ENCODE measurements at regions not wholly inside any gene's neighbourhood (a gene's known extent, or its start where the extent isn't known, plus 50 kb on each side); places are given as distances from the start of the nearest gene placed in this dataset.

DNA sequence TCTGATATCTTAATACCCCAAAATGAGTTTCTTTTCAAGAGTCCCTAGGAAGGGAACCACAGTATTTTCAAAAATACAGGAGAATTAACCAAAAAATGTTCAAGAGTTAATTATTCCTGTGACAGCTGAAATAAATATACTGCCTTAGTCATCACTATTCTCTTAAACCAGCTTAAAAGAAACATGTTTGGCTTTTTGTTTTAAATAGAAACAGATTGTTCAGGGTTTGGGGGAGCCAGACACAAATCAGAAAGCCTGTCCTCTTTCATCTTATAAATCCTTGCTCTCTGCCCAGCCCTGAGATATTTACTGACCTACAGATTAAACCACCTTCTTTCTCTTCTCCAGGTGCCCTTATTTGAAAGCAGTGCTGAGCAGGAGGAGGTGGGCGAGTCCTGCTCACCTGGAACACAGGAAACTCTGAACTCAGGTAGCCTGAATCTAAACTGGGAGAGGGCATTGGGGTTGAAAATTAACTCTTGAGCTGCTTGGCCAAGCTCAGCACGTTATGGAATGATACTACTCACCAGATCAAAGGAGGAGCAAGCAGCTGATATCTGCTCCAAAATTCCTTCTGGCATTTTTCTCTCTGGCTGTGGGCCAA, 84.1 kb upstream of the SPRED1 start:
- Mint-ChIP-seq H3K36me3 (no peaks in the 10 kb centered on the region), H3K4me1 (no peaks in the 10 kb centered on the region), H3K9me3 (no peaks in the 10 kb centered on the region), H3K27ac (no peak overlapping the region), H3K4me3 (no peak overlapping the region), H3K27me3 (peaks cover 14% of the 10 kb centered on the region)
- ATAC-seq (ENCODE audit: low read depth) (no peak), DNase-seq (ENCODE audit: low spot score in 2 of 2) (no peak)

- DNase-seq (ENCODE audit: low spot score in 2 of 2) (no peak), ATAC-seq (ENCODE audit: low read depth) (no peak)
- Mint-ChIP-seq H3K27ac (no peak overlapping the region), H3K27me3 (peaks cover 13% of the 10 kb centered on the region), H3K9me3 (no peaks in the 10 kb centered on the region), H3K36me3 (no peaks in the 10 kb centered on the region), H3K4me3 (no peak overlapping the region), H3K4me1 (no peaks in the 10 kb centered on the region)
These were observed 80.7 kb upstream of the SPRED1 start for GRCh38 chr15:38171973-38172372.

GRCh38 chr15:38174691-38175090, 77.9 kb upstream of the SPRED1 start:
- Mint-ChIP-seq H3K9me3 (no peaks in the 10 kb centered on the region), H3K36me3 (no peaks in the 10 kb centered on the region), H3K27me3 (peaks cover 16% of the 10 kb centered on the region), H3K4me1 (no peaks in the 10 kb centered on the region), H3K27ac (no peak overlapping the region), H3K4me3 (no peak overlapping the region)
- DNase-seq (ENCODE audit: low spot score in 2 of 2) (no peak), ATAC-seq (ENCODE audit: low read depth) (no peak)

DNA sequence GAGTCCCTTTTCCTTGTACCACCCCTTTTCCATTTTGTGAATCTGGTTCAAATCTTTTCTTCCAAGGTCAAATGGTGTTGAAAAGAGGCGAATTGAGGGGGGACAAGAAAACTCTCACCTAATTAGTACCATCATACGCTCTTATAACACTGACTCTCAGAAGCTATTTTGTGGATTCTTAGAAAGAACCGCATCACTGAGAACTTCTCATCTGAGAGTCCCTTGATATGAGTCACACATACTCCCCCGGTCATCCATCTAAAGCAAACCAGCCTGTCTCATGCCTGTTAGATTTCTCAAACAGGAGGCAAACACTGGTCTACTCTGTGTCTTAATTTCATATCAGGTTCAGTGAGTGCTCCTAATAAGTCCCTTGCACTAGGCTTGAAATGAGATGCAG, 76.5 kb upstream of the SPRED1 start:
- Mint-ChIP-seq H3K4me1 (no peaks in the 10 kb centered on the region), H3K4me3 (no peak overlapping the region), H3K27me3 (peaks cover 14% of the 10 kb centered on the region), H3K36me3 (no peaks in the 10 kb centered on the region), H3K9me3 (no peaks in the 10 kb centered on the region), H3K27ac (no peak overlapping the region)
- ATAC-seq (ENCODE audit: low read depth) (no peak), DNase-seq (ENCODE audit: low spot score in 2 of 2) (no peak)

DNA sequence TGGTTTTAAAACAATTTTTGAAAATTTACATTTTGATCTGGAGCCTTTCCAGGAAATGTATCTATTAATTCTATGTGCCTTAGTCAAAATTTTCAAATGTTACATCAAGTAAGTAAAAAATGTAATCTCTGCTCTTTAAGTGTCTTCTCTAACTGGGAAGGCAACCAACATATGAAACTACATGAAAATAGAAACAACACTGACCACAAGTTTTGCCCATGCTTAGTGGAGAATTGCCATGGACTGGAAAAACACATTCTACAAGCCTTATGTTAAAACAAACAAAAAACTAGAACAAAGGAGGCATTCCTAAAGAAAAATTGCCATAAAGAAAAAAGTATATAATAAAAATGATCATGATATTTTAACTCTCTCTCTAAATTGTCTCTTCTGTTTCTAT, 75.9 kb upstream of the SPRED1 start:
- Mint-ChIP-seq H3K27ac (no peak overlapping the region), H3K4me3 (no peak overlapping the region), H3K36me3 (no peaks in the 10 kb centered on the region), H3K27me3 (peaks cover 14% of the 10 kb centered on the region), H3K4me1 (no peaks in the 10 kb centered on the region), H3K9me3 (no peaks in the 10 kb centered on the region)
- no peak for DNase-seq (ENCODE audit: low spot score in 2 of 2)
- no peak for ATAC-seq (ENCODE audit: low read depth)

- no peak for DNase-seq (ENCODE audit: low spot score in 2 of 2)
- no peak for ATAC-seq (ENCODE audit: low read depth)
- peaks cover 6% of the 10 kb centered on the region for H3K27me3 Mint-ChIP-seq
- H3K36me3 Mint-ChIP-seq: no peaks in the 10 kb centered on the region
- no peak overlapping the region for H3K4me3 Mint-ChIP-seq
- no peaks in the 10 kb centered on the region for H3K4me1 Mint-ChIP-seq
- no peaks in the 10 kb centered on the region for H3K9me3 Mint-ChIP-seq
- no peak overlapping the region for H3K27ac Mint-ChIP-seq
These were observed 69.7 kb upstream of the SPRED1 start for GRCh38 chr15:38182900-38183299.

GRCh38 chr15:38186507-38186906, 66.1 kb upstream of the SPRED1 start:
- Mint-ChIP-seq H3K27me3 (peaks cover 17% of the 10 kb centered on the region), H3K36me3 (no peaks in the 10 kb centered on the region), H3K4me3 (no peak overlapping the region), H3K4me1 (peaks cover 4% of the 10 kb centered on the region), H3K9me3 (no peaks in the 10 kb centered on the region), H3K27ac (no peak overlapping the region)
- ATAC-seq (ENCODE audit: low read depth) (no peak), DNase-seq (ENCODE audit: low spot score in 2 of 2) (no peak)

GRCh38 chr15:38187630-38188313, 64.9 kb upstream of the SPRED1 start:
- no peak overlapping the region for H3K4me3 Mint-ChIP-seq
- ATAC-seq (ENCODE audit: low read depth): no peak
- peaks cover 17% of the 10 kb centered on the region for H3K27me3 Mint-ChIP-seq
- no peak for DNase-seq (ENCODE audit: low spot score in 2 of 2)
- H3K4me1 Mint-ChIP-seq: peaks cover 4% of the 10 kb centered on the region
- H3K36me3 Mint-ChIP-seq: no peaks in the 10 kb centered on the region
- H3K9me3 Mint-ChIP-seq: no peaks in the 10 kb centered on the region
- no peak overlapping the region for H3K27ac Mint-ChIP-seq

DNA sequence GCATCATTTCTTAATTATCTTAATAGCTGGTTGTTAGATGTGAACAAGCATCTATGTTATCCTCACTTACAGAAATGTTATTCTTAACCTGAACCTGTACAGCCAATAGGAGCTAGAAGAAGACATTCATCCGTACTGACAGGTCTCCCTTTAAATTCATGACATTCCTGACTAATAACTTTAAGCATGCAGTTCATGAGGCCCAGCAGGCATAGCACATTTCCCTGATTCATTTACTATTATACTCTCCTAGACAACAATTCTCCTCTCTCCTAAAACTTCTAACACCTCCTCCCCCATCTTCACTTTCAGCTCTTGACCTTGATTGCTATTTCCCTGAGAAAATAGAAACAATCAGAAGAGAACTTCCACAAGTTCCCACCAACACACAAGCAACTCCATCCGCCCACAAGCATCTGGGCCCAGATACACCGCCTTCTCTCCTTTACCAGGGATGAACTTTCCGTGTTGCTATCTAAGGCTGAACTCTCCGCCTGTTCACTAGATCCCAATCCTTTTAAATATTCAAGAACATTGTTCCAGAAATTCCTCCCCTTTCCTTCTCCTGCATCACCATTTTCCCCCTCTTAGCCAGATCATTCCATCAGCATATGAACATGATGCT, 62.9 kb upstream of the SPRED1 start:
- no peak overlapping the region for H3K27ac Mint-ChIP-seq

DNA sequence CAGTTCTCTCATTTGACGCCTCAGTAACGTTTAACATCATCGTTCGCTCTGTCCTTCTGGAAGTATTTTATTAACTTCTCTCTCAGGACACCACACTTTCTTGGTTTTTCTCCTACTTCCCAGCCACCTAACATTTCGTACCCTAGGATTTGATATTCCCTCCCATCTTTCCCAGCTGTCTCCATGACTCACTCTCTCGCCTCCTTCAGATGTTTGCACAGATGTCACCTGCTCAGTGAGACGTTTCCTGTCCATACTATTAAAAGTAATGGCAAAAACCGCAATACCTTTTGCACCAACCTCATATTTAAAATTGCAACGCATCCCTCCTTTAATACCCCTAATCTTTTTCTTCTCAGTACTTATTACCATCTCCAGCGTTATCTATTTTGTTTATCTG, 62.1 kb upstream of the SPRED1 start:
- Mint-ChIP-seq H3K27me3 (peaks cover 14% of the 10 kb centered on the region), H3K4me1 (peaks cover 4% of the 10 kb centered on the region), H3K36me3 (no peaks in the 10 kb centered on the region), H3K27ac (no peak overlapping the region), H3K9me3 (no peaks in the 10 kb centered on the region), H3K4me3 (no peak overlapping the region)
- ATAC-seq (ENCODE audit: low read depth): no peak
- no peak for DNase-seq (ENCODE audit: low spot score in 2 of 2)

More for the DNA sequence above, 62.9 kb upstream of the SPRED1 start:
- peaks cover 15% of the 10 kb centered on the region for H3K27me3 Mint-ChIP-seq
- no peak for DNase-seq (ENCODE audit: low spot score in 2 of 2)
- ATAC-seq (ENCODE audit: low read depth): no peak
- no peaks in the 10 kb centered on the region for H3K36me3 Mint-ChIP-seq
- H3K4me1 Mint-ChIP-seq: peaks cover 4% of the 10 kb centered on the region
- H3K9me3 Mint-ChIP-seq: no peaks in the 10 kb centered on the region
- no peak overlapping the region for H3K4me3 Mint-ChIP-seq

DNA sequence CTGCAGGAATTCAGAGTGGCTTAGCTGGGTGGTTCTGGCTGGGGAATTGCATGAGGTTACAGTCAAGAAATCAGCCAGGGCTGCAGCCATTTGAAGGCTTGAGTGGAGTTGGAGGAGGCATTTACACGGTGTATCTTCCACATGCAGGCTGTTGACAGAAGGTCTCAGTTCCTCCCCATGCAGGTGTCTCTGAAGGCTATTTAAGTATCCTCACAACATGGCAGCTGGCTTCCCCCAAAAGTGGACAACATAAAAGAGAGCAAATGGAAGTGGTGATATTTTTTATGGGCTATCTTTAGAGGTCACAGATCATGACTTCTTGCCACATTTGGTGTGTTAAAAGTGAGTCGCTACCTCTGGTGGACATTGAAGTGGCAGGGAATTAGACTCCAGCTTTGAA, 60.1 kb upstream of the SPRED1 start:
- ATAC-seq (ENCODE audit: low read depth): no peak
- H3K27me3 Mint-ChIP-seq: peaks cover 18% of the 10 kb centered on the region
- no peaks in the 10 kb centered on the region for H3K36me3 Mint-ChIP-seq
- no peaks in the 10 kb centered on the region for H3K9me3 Mint-ChIP-seq
- H3K4me3 Mint-ChIP-seq: no peak overlapping the region
- H3K4me1 Mint-ChIP-seq: peaks cover 4% of the 10 kb centered on the region
- DNase-seq (ENCODE audit: low spot score in 2 of 2): no peak
- H3K27ac Mint-ChIP-seq: no peak overlapping the region

DNA sequence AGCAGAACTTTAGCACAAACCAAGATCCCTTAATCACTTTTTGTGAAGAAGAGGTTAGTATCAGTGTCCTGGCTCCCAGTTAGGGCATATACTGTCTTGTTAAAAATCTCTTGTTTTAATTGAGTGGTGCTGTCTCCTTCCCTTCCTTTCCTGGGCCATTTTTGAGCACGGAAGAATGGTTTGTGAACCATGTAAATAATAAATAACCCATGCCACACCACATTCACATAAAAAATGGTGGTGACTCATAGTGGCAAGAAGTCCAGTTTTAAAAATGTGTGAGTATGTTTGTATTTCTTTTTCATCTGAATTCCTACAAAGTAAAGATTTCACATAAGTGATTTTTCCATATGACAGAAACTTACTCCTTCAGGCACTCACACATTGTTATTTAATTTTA, 59.1 kb upstream of the SPRED1 start:
- Mint-ChIP-seq H3K4me3 (no peak overlapping the region), H3K36me3 (no peaks in the 10 kb centered on the region), H3K9me3 (no peaks in the 10 kb centered on the region), H3K27ac (no peak overlapping the region), H3K27me3 (peaks cover 18% of the 10 kb centered on the region), H3K4me1 (peaks cover 4% of the 10 kb centered on the region)
- no peak for ATAC-seq (ENCODE audit: low read depth)
- no peak for DNase-seq (ENCODE audit: low spot score in 2 of 2)

DNA sequence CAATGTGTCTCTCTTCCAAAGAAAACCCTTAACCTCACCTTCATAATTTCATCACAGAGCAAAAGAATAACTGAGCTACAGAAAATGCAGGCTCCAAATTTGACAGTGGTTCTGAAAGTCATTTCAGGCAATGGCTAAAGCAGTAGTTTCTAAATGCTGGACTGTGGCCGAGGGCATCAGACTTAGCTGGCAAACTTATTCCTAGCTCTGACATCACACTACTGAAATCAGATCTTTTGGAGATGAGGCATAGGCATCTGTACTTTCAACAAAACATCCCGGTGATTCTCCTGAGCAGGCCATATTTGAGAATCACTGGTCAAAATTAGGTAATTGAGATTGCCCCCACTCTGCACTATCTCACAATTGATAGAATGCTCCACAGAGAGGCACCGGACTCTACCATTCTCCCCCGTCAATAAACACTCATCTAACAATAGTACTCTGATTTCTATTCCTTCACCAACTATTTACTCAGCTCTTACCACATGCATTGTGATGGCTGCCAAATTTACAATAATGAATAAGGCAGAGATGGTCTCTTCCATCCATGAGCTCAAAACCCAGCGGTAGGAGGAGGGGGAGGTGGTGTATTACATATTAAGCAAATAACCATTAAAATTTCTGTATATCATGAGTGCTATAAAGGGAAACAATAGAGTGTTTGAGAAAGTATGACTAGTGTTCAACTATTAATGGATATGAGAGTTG, 57.3 kb upstream of the SPRED1 start:
- Mint-ChIP-seq H3K27ac (no peak overlapping the region), H3K27me3 (peaks cover 16% of the 10 kb centered on the region), H3K9me3 (no peaks in the 10 kb centered on the region), H3K4me1 (peaks cover 4% of the 10 kb centered on the region), H3K4me3 (no peak overlapping the region), H3K36me3 (no peaks in the 10 kb centered on the region)
- ATAC-seq (ENCODE audit: low read depth) (no peak), DNase-seq (ENCODE audit: low spot score in 2 of 2) (no peak)

DNA sequence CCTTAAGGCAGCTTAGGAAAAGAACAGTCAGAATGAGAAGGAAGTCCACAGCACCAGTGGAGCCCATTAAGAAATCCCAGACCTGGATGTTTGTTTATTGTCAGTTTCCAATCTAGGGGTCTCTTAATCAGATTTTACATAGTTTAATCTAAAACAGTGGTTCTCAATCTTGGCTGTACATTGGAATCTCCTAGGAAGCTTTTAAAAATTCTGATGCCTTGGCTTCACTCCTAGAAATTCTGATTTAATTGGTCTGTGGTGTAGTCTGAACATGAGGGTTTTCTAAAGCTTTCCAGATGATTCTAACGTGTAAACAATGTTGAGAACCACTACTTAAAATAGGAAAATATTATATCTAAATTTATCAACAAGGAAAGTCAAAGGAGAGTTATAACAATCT, 56.6 kb upstream of the SPRED1 start:
- DNase-seq (ENCODE audit: low spot score in 2 of 2) (no peak), ATAC-seq (ENCODE audit: low read depth) (no peak)
- Mint-ChIP-seq H3K4me3 (no peak overlapping the region), H3K27me3 (peaks cover 15% of the 10 kb centered on the region), H3K27ac (no peak overlapping the region), H3K4me1 (no peaks in the 10 kb centered on the region), H3K9me3 (no peaks in the 10 kb centered on the region), H3K36me3 (no peaks in the 10 kb centered on the region)

Data from memory B cell (primary cell).